ENCODE measurements at regions not wholly inside any gene's neighbourhood (a gene's known extent, or its start where the extent isn't known, plus 50 kb on each side); places are given as distances from the start of the nearest gene placed in this dataset.
"Not testable (repeated sequence)": the region's sequence is repeated elsewhere in the genome, so short reads cannot be mapped to it uniquely, and the experiment has no call there.

DNA sequence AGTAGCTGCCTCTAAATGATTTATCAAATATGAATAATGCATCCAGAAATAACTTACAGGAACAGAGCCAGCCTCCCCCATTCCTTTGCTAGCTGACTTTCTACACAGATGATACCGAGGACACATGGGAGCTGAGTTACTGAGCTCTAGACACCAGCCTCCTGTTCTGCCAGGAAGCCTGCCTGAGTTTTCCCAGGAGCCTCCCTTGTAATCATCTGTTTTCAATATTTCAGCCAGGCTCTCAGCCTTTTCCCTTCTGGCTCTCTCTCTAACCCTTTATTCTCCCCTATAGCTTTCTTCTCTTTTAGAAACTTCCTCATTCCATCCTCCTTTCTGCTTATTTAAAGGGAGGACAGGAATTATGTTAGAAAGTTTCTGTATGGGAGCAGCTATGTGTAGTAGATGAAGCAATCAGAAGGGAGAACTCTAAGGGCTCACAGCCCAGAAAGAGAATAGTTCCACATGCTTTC, 911.6 kb downstream of the TDRD15 start:
- DNase-seq, result peak; percentile 60

DNA sequence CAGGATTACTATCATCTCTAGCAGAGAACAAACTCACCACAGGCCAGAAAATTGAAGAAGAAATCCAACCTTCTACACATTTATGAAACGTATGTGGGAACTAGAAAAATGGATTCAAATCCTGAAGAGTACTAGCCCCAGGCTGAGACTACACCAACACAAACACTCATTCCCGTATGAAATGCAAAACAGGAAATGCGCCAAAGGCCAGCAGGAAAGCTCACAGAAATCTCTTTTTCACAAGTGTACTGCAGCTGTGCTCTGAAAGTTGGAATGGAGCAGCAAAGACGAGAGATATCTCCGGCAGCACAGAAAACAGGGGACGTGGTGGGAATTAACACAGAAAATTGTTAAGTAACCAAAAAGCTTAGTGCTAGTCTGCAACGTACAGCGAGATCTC, 913.5 kb downstream of the TDRD15 start:
- DNase-seq, result peak; percentile 6

DNA sequence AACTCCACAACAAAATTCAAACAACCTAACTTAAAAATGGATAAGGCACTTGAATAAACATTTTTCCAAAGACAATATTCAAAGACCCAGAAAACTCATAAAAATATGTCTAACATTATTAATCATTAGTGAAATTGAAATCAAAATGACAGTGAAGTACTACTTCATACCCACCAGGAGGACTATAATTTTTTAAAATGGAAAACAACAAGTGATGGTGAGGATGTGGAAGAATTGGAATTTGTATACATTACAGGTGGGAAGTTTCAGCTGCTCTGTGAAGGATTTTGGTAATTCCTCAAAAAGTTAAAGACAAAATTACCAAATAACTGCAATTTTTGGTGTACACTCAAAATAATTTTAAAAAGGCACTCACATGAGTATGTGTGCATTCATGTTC, 920.0 kb downstream of the TDRD15 start:
- DNase-seq, result no peak

DNA sequence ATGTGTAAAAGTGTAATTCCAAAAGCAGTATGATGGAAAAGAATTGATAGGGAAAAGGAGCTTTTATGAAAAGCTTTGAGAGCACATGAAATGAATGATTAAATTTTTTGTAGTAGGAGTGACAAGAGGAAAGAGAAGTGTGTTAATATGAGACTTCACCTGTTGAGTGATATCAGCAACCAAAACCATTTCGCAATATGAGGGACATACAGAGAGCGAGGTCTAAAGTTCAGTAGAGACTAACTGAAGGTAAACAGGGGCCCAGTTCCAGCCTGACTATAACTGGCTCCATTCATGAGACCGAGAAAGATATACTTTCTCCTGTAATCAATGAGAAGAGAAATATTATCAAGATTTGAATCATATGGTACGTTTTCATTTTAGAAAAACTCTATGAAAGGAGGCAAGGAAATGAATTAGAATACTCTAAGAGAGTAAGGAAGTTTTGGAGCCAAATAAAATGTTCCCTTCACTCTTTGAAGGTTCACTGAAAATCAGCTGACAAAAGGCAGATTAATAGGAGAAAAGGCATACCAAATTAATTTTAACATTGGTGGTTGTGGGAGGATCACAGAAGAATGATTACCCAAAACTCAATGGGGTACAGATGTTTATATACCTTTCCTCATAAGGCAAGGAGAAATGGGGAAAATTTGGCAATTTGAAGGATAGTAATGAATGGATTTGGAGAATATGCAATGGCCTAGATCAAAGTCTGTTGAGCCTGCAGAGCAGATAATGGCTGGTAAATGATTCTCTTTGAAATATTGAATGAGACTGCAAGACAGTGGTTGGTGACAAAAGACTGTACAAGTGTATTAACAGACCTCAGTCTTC, 932.2 kb downstream of the TDRD15 start:
- DNase-seq, result no peak

DNA sequence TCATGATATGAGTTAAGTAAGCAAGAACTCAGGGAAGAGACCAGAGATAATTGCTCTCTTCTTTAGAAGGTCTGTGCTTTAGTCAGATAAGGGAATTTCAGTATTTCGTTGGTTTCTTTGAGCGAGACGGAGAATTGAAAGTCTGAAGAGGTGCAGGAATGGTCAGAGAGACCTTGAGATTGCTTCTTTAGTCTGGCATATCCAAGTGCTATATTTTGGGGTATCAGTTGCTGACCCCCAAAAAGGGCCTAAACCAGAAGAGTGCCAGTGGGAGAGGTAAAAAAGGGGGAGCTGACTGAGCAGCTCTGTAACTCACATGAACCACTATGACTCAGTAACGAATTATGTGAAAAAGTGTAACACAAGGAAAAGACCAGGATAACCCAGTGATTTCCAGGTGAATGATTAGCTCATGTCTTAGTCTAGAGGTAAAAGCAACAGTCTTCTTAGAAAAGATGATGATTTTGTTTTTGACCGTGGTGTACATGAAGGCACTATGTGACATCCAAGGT, 932.9 kb downstream of the TDRD15 start:
- DNase-seq, result no peak

DNA sequence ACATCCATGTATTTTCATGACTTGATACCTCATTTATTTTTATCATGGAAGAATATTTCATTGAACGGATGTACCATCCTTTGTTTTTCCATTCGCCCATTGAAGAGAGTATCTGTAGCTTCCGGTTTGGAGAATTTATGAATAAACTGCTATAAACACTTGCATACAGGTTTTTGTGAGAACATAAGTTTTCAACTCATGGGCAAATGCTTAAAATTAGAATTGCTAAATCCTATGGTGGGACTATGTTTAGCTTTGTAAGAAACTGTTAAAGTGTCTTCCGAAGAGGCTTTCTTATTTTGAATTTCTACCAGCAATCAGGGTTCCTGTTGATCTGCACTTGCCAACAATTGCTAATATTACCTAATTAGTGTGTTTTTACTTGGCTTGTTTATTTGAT, 938.9 kb downstream of the TDRD15 start:
- DNase-seq, result no peak

DNA sequence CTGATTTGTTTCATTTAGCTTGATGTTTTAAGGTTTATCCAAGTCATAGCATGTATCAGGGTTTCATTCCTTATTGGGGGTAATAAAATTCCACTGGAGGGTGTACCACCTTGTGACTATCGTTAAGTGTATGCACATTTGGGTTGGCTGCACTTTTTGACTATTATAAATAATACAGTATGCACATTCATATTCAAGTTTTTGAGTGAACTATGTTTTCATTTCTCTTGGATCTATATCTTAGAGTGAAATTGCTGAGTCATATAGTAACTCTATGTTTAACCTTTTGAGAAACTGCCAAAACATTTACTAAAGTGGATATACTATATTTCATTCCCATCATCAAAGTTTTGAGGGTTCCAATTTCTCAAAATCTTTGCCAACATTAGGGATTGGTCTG, 952.7 kb downstream of the TDRD15 start:
- DNase-seq, result peak; percentile 39

DNA sequence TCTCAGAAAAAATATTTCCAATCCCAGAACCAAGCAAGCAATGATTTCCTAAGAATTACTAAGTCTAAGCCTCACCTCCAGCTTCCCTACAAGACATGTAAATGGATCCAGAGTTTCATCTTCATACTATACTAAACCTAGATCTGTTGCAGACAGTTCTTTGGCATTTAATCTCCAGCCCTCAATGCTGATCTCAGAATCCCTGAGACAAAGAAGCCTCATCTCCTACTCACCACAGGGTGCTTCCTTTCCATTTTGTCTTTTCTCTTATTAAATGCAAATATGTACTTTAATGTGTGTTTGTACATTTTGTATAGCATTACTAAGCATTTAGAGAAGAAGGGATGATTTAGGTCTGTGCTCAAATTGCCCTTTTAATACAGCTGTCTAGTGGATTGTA, 954.9 kb downstream of the TDRD15 start:
- no peak for DNase-seq

DNA sequence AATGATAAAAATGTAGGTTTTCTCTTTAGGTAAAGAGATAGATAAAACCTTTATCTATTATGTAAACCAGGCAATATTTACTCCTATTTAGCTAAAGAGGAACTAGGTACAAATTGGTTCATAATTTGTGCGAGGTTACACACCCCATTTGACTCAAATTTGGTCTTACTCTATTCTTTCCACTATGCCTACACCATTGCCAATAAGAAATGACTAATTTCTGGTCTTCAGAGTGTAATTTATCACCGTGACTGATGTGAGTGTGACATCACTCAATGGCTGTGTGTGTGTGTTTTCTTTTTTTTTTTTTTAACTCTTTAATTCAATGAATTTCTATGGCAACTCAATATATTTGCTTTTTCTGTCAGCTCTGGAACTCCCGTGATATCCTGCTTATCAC, 955.8 kb downstream of the TDRD15 start:
- DNase-seq, result no peak

DNA sequence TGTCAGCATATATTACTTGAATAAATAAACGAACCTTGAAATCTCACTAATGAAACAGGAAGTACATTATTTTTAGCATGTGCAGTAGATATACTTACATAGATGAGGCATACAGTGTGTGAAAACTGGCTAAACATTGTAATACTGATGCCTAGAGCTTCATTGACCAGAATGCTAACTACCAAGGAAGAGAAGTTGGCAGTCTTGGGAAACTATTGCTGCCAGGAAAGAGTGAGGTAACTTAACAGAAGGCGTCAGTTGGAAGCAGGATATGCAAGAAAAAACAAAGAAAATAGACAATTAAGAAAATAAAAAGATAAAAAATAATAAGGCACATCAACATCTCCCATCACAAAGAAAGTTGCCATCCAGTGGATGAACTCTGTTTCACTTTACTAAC, 963.0 kb downstream of the TDRD15 start:
- DNase-seq, result no peak

DNA sequence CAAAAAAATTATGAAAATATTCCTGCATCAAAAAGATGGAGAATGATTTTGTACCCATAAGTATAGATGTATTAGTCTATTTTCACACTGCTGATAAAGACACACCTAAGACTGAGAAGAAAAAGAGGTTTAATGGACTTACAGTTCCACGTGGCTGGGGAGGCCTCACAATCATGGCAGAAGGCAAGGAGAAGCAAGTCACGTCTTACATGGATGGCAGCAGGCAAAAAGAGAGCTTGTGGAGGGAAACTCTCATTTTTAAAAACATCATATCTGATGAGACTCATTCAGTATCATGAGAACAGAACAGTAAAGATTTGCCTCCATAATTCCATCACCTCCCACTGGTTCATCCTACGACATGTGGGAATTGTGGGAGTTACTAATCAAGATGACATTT, 979.8 kb downstream of the TDRD15 start:
- DNase-seq, result not testable (repeated sequence)

DNA sequence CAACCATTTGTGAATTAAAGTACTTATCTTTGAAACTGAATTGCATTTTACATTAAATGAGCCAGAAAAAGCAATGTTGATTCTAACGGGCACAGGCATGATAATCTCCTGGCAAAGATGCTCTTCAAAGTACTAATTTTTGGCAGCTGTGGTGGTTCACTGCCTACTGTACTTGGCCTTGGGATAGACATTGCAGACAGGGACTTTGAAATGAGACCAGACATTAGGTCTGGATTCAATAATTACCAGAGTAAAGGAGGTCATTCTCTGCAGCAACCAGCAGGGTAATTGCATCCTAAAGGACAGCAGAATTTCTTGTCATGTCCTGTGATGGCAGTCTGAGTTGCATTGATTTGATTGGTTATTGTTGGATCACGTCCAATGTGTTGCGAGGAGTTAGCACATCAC, 986.5 kb downstream of the TDRD15 start:
- no peak for DNase-seq

DNA sequence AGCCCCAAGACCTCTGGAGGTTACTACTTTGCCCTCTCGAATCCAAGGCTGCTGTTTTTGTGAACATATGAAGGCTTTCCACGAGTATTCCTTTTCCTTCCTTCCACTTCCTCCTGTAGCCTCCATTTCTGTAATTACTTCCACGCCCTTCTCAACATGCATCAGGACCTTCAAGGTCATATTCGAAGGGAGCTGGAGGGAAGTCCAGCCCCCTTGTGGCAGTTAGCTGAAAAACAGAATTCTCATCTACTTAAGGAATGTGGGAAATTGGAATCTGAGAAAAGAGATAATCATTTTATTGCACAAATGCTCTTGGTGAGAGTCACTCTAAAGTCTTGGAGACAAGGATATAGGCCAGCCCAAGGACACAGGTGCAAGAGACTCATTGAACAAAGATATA, 1000.2 kb downstream of the TDRD15 start:
- DNase-seq, result no peak

DNA sequence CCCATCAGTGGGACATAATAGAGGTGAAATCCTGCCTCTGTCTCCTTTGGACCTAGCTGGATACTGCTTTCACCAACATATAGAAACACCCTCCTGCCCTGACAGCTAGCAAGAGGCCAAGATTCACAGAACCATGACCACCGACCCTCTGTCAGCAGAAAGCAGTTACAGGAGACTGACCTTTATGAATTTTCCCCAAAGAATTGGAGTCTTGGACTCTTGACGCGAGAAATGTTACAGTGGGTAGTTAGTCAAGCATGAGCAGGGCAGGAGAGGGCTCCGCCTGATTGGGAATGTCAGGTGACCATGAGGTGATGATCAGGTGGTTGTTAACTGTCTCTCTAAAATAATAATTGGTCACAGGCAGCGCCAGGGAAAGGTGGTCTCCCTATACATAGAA, 1002.3 kb downstream of the TDRD15 start:
- DNase-seq, result no peak

DNA sequence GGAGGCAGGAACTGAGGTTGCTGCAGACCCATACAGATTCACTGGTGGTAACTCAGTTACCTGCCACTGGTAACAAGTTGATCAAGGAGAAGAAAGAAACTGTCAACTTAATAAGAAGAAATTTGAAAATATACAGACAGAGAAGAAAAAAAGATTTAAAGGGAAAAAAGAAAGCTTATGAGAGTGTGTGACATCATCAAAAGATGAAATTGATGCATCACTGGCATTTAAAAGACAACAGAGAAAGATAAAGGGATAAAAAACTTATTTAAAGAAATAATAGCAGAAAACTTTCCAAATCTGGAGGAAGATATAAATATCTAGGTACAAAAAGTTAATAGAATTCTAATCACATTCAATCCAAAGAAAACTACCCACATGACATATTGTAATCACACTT, 1003.2 kb downstream of the TDRD15 start:
- no peak for DNase-seq

DNA sequence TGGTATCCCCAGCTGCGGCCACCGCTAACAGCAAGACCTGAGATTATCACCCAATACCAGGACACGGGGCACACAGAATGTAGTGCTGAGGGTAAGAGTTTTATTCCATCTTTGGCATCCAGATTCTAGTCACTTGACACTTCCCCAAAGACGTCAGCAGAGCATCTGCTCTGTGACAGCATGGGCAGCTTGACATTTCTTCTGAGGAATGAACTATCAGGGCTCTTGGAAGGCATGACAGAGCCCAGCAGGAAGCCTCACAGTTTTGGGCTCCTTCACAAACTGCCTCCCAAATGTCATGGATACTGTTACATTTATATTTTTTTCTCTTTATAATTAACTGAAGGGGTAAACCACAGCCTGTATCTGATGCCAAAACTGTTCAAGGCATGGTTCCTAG, 1010.7 kb downstream of the TDRD15 start:
- no peak for DNase-seq

DNA sequence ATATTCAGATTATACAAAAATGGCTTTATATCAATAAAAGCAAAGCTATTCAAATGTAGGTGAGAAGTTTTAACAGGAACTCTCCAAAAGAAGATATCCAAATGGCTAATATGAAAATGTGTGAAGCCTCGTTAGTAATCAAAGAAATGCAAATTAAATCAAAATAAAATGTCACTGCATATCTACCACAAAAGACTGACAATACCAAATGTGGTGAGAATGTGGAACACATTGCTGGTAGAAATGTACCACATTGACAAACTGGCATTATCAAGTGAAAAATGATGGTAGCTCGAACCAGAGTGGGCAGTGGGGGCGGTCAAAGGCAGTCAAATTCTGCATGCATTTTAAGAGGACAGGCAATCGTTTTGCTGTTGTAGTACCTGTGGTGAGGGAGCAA, 1012.7 kb downstream of the TDRD15 start:
- no peak for DNase-seq

DNA sequence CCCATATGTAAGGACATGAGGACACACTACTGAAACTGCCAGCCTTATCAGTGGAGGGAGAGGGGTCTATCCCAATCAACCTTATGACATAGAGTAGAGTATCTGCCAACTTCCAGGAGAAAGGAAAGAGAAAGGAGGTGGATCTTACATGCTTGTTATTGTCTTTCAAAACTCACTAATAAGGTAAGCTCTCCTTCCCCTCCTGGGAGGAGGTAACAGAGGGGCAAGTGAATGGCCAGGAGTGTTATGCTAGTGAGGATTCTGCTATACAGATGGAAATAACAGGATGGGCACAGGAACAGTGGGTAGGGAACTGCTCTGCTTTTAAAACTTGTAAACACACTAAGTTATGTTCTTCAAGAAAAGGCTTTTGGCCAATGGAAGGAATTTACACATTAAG, 1020.1 kb downstream of the TDRD15 start:
- no peak for DNase-seq

DNA sequence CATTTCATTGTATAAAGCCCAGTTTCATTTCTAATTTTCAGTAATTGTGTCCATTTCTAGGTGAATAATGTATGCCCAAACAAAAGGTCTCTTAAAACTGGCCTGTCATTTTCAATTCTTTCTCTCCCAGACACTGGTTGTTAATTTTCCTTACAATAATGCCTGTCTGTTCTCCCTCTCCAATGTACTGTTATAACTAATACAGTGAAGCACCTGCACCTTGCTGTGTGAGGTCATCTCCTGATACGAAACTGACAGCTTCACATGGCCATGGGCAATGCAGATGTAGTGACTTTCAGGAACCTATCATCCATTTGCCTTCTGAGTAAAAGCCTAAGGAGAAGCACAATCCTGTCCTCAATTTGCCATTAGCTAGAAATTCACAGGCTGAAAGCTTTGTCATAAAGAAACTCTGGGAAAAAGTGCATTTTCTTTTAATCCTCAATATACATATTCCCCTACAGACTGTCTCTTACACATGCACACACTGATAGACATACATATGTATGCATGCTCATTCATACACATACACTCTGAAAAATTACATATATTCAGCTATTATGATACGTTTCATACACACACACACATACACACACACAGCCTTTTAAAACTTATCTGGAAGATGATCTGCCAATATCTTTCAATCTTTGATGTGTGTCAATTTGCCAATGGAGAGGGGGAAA, 1030.3 kb downstream of the TDRD15 start:
- no peak for DNase-seq

DNA sequence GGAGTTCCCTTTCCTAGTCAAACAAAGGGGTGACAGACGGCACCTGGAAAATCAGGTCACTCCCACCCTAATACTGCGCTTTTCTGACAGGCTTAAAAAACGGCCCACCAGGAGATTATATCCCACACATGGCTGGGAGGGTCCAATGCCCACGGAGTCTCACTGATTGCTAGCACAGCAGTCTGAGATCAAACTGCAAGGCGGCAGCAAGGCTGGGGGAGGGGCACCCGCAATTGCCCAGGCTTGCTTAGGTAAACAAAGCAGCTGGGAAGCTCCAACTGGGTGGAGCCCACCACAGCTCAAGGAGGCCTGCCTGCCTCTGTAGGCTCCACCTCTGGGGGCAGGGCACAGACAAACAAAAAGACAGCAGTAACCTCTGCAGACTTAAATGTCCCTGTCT, 1032.9 kb downstream of the TDRD15 start:
- DNase-seq, result not testable (repeated sequence)

DNA sequence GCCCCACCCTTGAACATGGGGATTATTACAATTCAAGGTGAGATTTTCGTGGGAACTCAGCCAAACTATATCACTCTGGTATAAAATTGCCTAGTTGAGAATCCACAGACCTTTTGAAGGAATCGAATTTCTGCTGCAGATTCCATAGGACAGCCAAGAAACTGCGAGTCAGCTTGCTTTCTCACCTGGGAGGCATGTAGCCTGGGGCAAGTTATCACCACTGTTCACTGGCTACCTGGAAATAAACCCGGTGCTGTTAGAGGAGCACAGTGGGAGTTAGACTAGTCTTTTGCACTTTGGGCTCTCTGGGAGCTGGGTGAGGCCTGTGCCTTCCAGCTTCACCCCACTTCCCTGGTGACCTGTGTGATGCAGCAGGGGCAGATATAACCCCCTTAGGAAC, 1043.5 kb downstream of the TDRD15 start:
- no peak for DNase-seq

DNA sequence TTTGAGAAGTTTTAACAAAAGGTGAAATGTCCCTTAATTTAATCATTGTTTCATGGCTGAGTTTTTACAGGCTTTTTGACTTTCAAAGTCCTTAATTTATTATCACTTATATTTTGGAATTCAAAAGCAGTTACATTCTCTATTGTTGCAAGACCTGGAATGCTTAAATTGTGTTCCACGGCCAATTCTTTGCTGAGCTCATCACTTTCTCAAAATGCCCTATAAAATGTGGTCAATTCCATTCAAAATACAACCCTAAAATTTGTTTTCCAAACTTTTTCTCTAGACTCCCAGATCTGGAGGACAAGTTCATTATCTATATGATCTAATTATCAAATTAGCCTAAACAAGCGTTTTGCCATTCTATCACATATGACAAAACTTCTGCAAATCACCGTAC, 1051.2 kb downstream of the TDRD15 start:
- DNase-seq, result no peak

DNA sequence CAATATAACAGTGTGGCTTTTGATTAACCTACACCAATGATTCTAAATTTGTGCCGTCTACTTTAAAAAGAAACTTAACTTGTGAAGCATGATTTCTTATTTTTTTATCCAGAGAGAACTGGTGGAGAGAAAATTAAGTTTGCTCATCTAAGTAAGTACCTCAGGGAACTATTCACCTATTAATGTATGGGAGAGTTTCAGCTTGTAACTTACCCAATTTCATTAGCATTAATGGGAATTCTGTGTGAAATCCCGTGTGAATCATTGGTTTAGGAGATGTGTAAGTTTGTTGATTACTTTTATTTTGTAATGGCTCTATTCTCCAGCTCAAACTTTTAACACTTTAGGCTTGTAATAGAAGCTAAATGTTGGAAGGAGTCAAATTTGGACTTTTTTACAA, 1061.5 kb downstream of the TDRD15 start:
- no peak for DNase-seq

DNA sequence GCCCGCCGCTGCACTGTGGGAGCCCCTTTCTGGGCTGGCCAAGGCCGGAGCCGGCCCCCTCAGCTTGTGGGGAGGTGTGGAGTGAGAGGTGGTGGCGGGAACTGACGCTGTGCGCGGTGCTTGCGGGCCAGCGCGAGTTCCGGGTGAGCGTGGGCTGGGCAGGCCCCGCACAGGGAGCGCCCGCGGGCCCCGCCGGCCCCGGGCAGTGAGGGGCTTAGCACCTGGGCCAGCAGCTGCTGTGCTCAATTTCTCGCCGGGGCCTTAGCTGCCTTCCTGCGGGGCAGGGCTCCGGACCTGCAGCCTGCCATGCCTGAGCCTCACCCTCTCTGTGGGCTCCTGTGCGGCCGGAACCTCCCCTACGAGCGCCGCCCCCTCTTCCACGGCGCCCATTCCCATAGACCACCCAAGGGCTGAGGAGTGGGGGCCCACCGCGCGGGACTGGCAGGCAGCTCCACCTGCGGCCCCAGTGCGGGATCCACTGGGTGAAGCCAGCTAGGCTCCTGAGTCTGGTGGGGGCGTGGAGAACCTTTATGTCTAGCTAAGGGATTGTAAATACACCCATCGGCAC, 1062.6 kb downstream of the TDRD15 start:
- DNase-seq, result not testable (repeated sequence)

All from fibroblast of skin of right quadriceps (primary cell).